Esophagus squamous epithelium (tissue), 5 donors: ENCODE measurements at regions not wholly inside any gene's neighbourhood (a gene's known extent, or its start where the extent isn't known, plus 50 kb on each side); places are given as distances from the start of the nearest gene placed in this dataset.
A peak's percentile ranks its signal among the peaks of the same experiment; 100 is the strongest.

Experiments
- DNase-seq: peaks from one replicate; lab custom pipeline; 2025; lab: John Stamatoyannopoulos, UW
- H3K27ac ChIP-seq, 4 donors: fragments of 200-600 bp; sonication (generic); one replicate each; pipeline ENCODE4 v1.5.1; 2016 to 2019; ENCODE audit warnings: mild to moderate bottlenecking in 1 of 4
- H3K27me3 ChIP-seq, 4 donors: fragments of 200-600 bp; sonication (generic); 1 replicate in 3 of 4; 2 replicates in 1 of 4; pipeline versions ENCODE4 v1.5.1 to v1.6.0; 2017 to 2021; ENCODE audit warnings: antibody characterized with exemption in 1 of 4
- H3K36me3 ChIP-seq, 3 donors: fragments of 200-600 bp; sonication (generic); one replicate each; pipeline ENCODE4 v1.5.1; 2016 to 2019
- H3K4me1 ChIP-seq, 3 donors: fragments of 200-600 bp; sonication (generic); one replicate each; pipeline ENCODE4 v1.5.1; 2017 to 2019
- H3K4me3 ChIP-seq, 4 donors: fragments of 200-600 bp; sonication (generic); 1 replicate in 3 of 4; 2 replicates in 1 of 4; pipeline ENCODE4 v1.5.1; 2016 to 2019; ENCODE audit warnings: mild to moderate bottlenecking in 2 of 4, moderate library complexity in 1 of 4
- H3K9me3 ChIP-seq, 3 donors: fragments of 200-600 bp; sonication (generic); one replicate each; pipeline ENCODE4 v1.5.1; 2016 to 2019
- CTCF ChIP-seq, 6 experiments: fragments of 450-650 bp in 4 of 6; fragments of 200-600 bp in 2 of 6; sonication (generic) in 2 of 6; IDR thresholded peaks; one replicate each; pipeline ENCODE4 v1.5.1; 2016 to 2019; ENCODE audit warnings: antibody characterized with exemption in 6 of 6, mild to moderate bottlenecking in 4 of 6, moderate library complexity in 4 of 6
- POLR2A ChIP-seq, 4 donors: fragments of 450-650 bp; IDR thresholded peaks; one replicate each; pipeline ENCODE4 v1.6.1; 2017; ENCODE audit warnings: antibody characterized with exemption in 4 of 4, mild to moderate bottlenecking in 4 of 4, moderate library complexity in 3 of 4
- WGBS, 2 donors: methylation state at CpG; one replicate each; pipeline ENCODE4 v1.1.5; 2018; 5-methylcytosine and 5-hydroxymethylcytosine counted together
- intact Hi-C: fragments of 100-400 bp; cut with DNase I; formaldehyde crosslinking; loops from one replicate; pipeline ENCODE4 v1.15.0; 2022
- donor health status: DM: yes; HTN: yes; CAD: no.

DNA sequence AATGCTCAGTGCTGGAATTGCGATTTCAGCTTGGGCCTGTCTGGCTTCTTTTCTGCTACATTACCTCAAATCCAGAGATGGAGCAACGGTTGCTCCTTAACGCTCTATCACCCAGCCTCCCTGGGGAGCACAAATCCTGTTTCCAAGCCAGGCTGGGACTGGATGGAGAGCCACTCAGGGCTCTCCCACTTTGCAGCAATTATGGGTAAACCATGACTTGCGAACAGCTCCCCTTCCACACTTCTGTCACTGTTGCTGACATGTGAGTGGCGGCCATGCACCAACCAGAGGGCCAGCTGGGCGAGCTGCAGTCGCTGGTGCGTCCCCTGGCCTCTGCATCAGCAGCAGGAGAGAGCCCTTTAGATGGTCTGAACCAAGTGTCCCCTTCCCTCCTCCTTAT is 65.1 kb upstream of the RAB4A start:
- no peak for TF ChIP-seq POLR2A (IDR thresholded peaks at IDR 0.05)
- TF ChIP-seq CTCF (IDR thresholded peaks at IDR 0.05) = no peak
- DNase-seq = no peak
- Histone ChIP-seq H3K4me1 (peaks cover 0 to 13% (median 8%) of the 10 kb centered on the region in 3 donors), H3K9me3 (no peaks in the 10 kb centered on the region), H3K36me3 (no peaks in the 10 kb centered on the region), H3K27me3 (no peaks in the 10 kb centered on the region), H3K4me3 (no peak overlapping the region), H3K27ac (peak overlapping the region in 2 of 4 donors; percentile 73 to 74)
- 86 to 87% methylated on average over 6 to 7 of the region's 8 CpGs for WGBS, 2 donors
- intact Hi-C loops = no loop called here

GRCh38 chr1:229207916-229208315 is 63.0 kb upstream of the RAB4A start:
- intact Hi-C loops = no loop called here
- Histone ChIP-seq H3K27me3 (no peaks in the 10 kb centered on the region), H3K4me3 (no peak overlapping the region), H3K9me3 (no peaks in the 10 kb centered on the region), H3K27ac (no peak overlapping the region), H3K36me3 (no peaks in the 10 kb centered on the region), H3K4me1 (peaks cover 0 to 13% (median 8%) of the 10 kb centered on the region in 3 donors)
- TF ChIP-seq CTCF (IDR thresholded peaks at IDR 0.05) (no peak), POLR2A (IDR thresholded peaks at IDR 0.05) (no peak)
- 65 to 70% methylated on average over 3 of the region's 3 CpGs for WGBS, 2 donors
- no peak for DNase-seq

- intact Hi-C loops = no loop called here
- no peaks in the 10 kb centered on the region for H3K36me3 ChIP-seq
- TF ChIP-seq CTCF (IDR thresholded peaks at IDR 0.05) (no peak), POLR2A (IDR thresholded peaks at IDR 0.05) (no peak)
- no peaks in the 10 kb centered on the region for H3K9me3 ChIP-seq
- no peak overlapping the region for H3K4me3 ChIP-seq
- WGBS, 2 donors = 64 to 69% methylated on average over 3 of the region's 3 CpGs
- H3K4me1 ChIP-seq = peaks cover 0 to 13% (median 8%) of the 10 kb centered on the region in 3 donors
- DNase-seq = no peak
- H3K27me3 ChIP-seq = no peaks in the 10 kb centered on the region
- H3K27ac ChIP-seq = peak overlapping the region in 1 of 4 donors; percentile 39
Observed at GRCh38 chr1:229208481-229208880, 62.4 kb upstream of the RAB4A start.

- 79 to 83% methylated on average over 4 of the region's 4 CpGs for WGBS, 2 donors
- no peaks in the 10 kb centered on the region for H3K36me3 ChIP-seq
- H3K4me3 ChIP-seq = no peak overlapping the region
- no peak overlapping the region for H3K27ac ChIP-seq
- no peak for TF ChIP-seq POLR2A (IDR thresholded peaks at IDR 0.05)
- TF ChIP-seq CTCF (IDR thresholded peaks at IDR 0.05) = no peak
- no peaks in the 10 kb centered on the region for H3K27me3 ChIP-seq
- intact Hi-C loops = no loop called here
- H3K4me1 ChIP-seq = peaks cover 0 to 13% (median 8%) of the 10 kb centered on the region in 3 donors
- no peaks in the 10 kb centered on the region for H3K9me3 ChIP-seq
- no peak for DNase-seq
Observed at GRCh38 chr1:229209386-229209785, 61.5 kb upstream of the RAB4A start.

- H3K4me1 ChIP-seq = peaks cover 0 to 11% (median 8%) of the 10 kb centered on the region in 3 donors
- intact Hi-C loops = no loop called here
- WGBS, 2 donors = 89 to 95% methylated on average over 4 of the region's 4 CpGs
- H3K27me3 ChIP-seq = no peaks in the 10 kb centered on the region
- TF ChIP-seq CTCF (IDR thresholded peaks at IDR 0.05) = no peak
- no peak for TF ChIP-seq POLR2A (IDR thresholded peaks at IDR 0.05)
- H3K36me3 ChIP-seq = no peaks in the 10 kb centered on the region
- no peak overlapping the region for H3K27ac ChIP-seq
- H3K4me3 ChIP-seq = no peak overlapping the region
- H3K9me3 ChIP-seq = no peaks in the 10 kb centered on the region
- DNase-seq = no peak
Observed at GRCh38 chr1:229209816-229210215, 61.1 kb upstream of the RAB4A start.
